ENCODE measurements at regions not wholly inside any gene's neighbourhood (a gene's known extent, or its start where the extent isn't known, plus 50 kb on each side); places are given as distances from the start of the nearest gene placed in this dataset.

GRCh38 chr12:13680916-13681315, 300.5 kb downstream of the GRIN2B start:
- DNase-seq (ENCODE audit: low spot score), result no peak

- DNase-seq (ENCODE audit: low spot score), result no peak
Measured at GRCh38 chr12:13676880-13677279, 304.5 kb downstream of the GRIN2B start.

- no peak for DNase-seq (ENCODE audit: low spot score)
Measured at GRCh38 chr12:13670285-13670866, 311.0 kb downstream of the GRIN2B start.

- DNase-seq (ENCODE audit: low spot score), result no peak
Measured at GRCh38 chr12:13668880-13669279, 312.5 kb downstream of the GRIN2B start.

GRCh38 chr12:13666806-13667205, 314.6 kb downstream of the GRIN2B start:
- no peak for DNase-seq (ENCODE audit: low spot score)

GRCh38 chr12:13661005-13661887, 320.2 kb downstream of the GRIN2B start:
- peak; percentile 2 for DNase-seq (ENCODE audit: low spot score)

DNA sequence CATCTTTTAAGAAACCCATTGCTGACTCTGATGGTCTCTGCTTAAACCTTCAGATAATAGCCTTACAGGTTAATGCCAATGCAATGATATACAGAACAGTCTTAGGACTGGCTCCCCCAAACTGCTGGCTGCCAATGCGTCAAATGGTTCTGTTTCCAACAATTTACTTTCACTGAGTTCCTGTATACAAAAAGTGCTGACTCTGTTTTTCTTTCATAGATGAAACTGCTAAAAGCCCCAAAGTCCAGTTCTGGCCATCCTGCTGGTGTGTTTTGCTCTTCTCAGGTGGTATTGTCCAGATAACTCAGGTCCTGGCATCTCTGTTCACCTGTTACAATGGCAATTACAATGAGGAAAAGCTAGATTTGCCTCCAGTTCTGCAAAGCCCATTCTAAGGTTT, 326.9 kb downstream of the GRIN2B start:
- DNase-seq (ENCODE audit: low spot score), result no peak

DNA sequence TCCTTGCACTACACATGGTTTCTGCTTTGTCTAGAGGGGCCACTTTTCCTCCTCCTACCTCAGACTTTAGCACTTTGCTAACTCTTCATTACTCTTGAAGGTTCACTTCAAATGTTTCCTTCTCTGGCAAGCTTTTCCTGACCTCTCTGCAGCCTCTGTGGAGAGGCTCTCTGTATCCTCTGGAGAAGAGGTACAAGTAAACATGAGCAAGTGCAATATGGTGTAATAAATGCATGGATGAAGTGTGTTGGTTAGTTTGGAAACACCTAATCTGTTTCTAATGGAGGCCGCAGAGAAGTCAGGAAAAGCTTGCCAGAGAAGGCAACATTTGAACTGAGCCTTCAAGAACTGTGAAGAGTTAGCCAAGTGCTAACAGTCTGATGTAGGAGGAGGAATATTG, 329.3 kb downstream of the GRIN2B start:
- DNase-seq (ENCODE audit: low spot score), result no peak

- no peak for DNase-seq (ENCODE audit: low spot score)
Measured at GRCh38 chr12:13635709-13636108, 345.7 kb downstream of the GRIN2B start.

DNA sequence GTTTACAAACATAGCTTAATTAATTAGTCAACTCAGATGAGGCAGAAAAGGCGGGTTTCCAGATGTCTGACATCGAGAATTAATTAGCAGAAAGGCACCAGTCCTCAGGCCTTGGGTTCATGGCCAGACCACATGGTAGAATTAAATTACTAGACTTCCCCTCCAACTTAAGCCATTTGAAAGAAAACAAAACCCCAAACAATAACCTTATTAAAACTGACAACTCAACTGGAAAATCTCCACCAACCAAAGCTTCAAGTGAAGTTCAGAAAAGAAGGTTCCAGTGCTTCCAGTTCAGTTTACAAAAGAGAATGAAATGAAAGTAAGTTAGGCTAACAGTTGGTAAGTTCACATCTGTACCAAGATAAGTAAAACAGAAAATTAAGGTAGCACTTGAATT, 349.5 kb downstream of the GRIN2B start:
- DNase-seq (ENCODE audit: low spot score), result no peak

DNA sequence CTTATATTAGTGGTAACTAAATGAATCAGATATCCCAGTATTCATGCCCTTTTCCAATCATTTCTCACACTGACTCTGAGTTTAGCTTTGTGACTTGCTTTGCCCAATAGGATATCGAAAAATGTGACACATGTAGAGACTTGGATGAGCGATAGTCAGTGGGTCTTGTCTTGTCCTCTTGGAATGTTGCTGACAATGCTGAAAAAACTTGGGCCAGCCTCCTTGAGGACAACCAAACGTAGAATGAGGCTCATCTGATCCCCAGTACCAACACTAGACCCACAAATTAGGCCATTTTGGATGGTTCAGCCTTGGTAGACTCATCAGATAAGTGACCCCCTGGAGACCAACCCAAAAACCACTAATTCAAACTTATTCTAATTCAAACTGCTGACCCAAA, 351.0 kb downstream of the GRIN2B start:
- no peak for DNase-seq (ENCODE audit: low spot score)

- no peak for DNase-seq (ENCODE audit: low spot score)
Measured at GRCh38 chr12:13628067-13628466, 353.3 kb downstream of the GRIN2B start.

DNA sequence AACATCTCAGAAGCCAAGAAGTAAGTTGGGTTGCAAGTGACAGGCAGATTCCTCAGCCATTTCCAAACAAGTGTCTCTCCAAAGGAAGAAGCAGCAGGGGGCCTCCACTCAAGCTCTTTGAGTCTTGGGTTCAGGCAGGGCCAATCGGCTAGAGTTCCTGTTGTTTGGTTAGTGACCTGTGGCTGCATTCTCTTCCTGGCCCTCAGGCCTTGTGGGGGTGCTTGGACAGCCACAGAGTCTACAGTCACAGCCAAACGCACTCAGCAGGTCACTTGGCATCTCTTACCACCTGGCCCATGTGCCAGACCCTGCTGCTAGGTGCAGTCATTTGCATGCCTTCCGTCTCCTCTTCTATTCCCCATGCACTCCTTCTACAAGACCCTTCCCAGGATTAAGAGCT, 353.9 kb downstream of the GRIN2B start:
- no peak for DNase-seq (ENCODE audit: low spot score)

DNA sequence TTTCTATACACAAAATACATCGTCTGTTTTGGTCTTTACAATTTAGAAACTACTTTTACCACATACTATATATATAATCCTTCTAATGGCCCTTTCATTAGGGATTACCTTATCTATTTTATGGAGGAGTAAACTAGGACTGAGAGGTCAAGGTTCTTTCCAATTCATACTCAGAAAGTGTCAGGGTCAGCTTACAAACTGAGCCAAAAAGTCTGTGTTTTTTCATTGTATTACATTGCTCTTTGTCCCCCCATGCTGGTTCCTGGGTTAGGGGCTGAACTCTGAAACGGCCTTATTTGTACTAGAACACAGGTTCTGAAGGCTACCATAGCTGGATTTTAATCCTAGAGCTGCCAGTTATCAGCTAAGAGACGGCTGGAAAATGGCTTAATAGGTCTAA, 368.1 kb downstream of the GRIN2B start:
- no peak for DNase-seq (ENCODE audit: low spot score)

- DNase-seq (ENCODE audit: low spot score), result no peak
Measured at GRCh38 chr12:13609894-13610679, 371.3 kb downstream of the GRIN2B start.

GRCh38 chr12:13606290-13606689, 375.1 kb downstream of the GRIN2B start:
- DNase-seq (ENCODE audit: low spot score), result no peak

DNA sequence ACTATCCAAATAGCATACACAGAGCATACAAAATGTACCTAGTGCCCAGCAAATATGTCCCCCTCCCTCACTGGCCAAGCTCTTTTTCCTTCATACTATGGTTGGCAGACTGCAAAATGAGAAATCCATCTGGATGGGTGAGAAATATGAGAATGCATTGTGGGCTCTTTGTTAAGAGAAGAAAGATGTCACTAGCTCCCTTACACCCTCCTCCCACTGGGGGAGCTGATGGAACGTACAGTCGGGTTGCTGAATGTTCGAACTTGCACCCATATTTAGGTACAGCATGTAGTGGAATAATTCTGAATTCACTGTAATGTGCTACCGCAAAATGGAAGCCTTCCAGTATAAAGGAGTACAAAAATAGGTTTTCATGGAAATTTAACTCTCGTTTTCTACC, 377.4 kb downstream of the GRIN2B start:
- DNase-seq (ENCODE audit: low spot score), result no peak

- no peak for DNase-seq (ENCODE audit: low spot score)
Measured at GRCh38 chr12:13602172-13602571, 379.2 kb downstream of the GRIN2B start.

GRCh38 chr12:13599176-13599575, 382.2 kb downstream of the GRIN2B start:
- DNase-seq (ENCODE audit: low spot score), result no peak

- no peak for DNase-seq (ENCODE audit: low spot score)
Measured at GRCh38 chr12:13597837-13598236, 383.6 kb downstream of the GRIN2B start.

DNA sequence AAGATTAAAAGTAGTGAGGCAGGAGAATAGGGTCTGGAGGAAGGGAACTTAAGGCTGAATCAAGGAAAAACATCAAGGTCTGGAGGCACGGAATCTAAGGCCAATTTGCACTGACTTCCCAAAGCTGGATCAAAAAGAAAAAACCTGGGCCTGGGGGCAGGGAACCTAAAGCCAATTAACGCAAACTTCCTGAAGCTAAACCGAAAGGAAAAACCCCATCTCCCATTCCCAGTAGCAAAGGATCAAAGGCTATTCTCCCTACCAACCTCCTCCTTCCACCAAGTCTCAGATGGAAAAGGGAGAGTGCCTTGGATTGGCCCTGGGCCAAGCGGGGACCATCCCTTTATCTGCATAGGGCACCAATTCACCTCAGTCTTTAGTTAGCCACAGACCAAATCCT, 384.2 kb downstream of the GRIN2B start:
- DNase-seq (ENCODE audit: low spot score), result no peak

DNA sequence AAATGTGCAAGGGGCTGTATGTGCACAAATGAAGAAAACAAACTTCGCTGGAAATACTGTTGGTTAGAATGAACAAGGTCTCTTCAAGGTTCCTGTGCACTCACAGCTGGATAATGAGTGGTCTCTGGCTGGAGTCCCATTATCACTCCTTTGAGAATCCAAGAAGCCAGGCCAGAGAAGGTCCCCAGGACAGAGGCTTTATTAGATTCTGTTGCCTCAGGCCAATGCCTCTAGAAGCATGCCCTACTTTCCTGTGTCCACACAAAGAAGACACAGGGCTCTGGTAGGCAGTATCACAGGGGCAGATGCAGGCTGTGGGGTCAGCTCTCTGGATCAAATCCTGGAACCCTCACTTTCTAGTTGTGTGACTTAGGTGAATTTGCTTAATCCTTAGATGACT, 384.7 kb downstream of the GRIN2B start:
- no peak for DNase-seq (ENCODE audit: low spot score)
